ENCODE measurements at regions not wholly inside any gene's neighbourhood (a gene's known extent, or its start where the extent isn't known, plus 50 kb on each side); places are given as distances from the start of the nearest gene placed in this dataset.

DNA sequence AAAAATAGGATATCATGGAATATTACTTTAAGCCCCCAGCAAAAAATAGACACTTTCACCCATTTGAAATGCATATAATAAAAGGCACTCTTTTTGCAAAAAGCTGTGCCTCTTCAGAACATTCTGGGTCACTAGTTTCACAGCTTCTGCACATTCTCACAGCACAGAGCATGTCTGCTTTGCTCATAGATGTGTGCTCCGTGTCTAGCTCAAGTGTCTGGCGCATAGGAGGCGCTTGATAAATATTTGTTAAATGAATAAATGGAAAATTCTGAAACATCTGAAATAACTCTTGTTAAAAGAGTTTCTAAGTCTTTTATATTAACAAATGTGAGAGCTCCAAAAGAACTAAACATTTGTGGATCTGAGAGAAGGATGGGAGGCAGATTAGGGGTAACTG, 275.2 kb downstream of the PTTG2 start:
- BruUV-seq (replicated peaks) = no TSS peak
- Histone ChIP-seq H3K9ac (ENCODE audit: insufficient read depth in 1 of 2, low read depth in 2 of 2, low read length in 2 of 2) (no peak overlapping the region), H3K9me1 (ENCODE audit: control insufficient read depth, insufficient read depth, low read length) (no peaks in the 10 kb centered on the region), H3K27ac (ENCODE audit: extremely low read depth, low read depth, low read length) (no peak overlapping the region), H3K27me3 (ENCODE audit: control insufficient read depth in 2 of 2, insufficient read depth in 2 of 2, low read length in 2 of 2) (no peaks in the 10 kb centered on the region), H3K9me3 (replicated peaks; ENCODE audit: control insufficient read depth, insufficient read depth, low read depth, low read length) (no peaks in the 10 kb centered on the region), H4K20me1 (replicated peaks; ENCODE audit: control insufficient read depth, insufficient read depth, low read length) (no peaks in the 10 kb centered on the region), H3K4me3 (no peak overlapping the region), H3K36me3 (ENCODE audit: control insufficient read depth, insufficient read depth, low read length) (no peaks in the 10 kb centered on the region), H3K4me2 (ENCODE audit: insufficient read depth, low read length) (no peak overlapping the region), H3K79me2 (ENCODE audit: control insufficient read depth, insufficient read depth, low read length) (no peaks in the 10 kb centered on the region), H3K4me1 (replicated peaks in 1 of 2; ENCODE audit: control insufficient read depth in 2 of 2, insufficient read depth in 2 of 2, low read length in 2 of 2) (peaks cover 13 to 14% of the 10 kb centered on the region in 2 experiments), H2AFZ (ENCODE audit: low read depth, low read length) (no peak overlapping the region)
- 71% methylated on average over 3 of the region's 3 CpGs for WGBS (ENCODE audit: insufficient coverage, low coverage, missing lambda C conversion rate)
- ATAC-seq (no peak), FAIRE-seq (no peak), DNase-seq (ENCODE audit: extremely low read depth in 1 of 4, low spot score in 3 of 4) (no peak)
- in situ Hi-C loops (cut with MboI) = no loop called here
- CTCF ChIA-PET (ENCODE audit: low intra/inter-chr PET ratio) = no interaction called here
- no peak for TF ChIP-seq ESRRA (IDR thresholded peaks at IDR 0.05; ENCODE audit: borderline replicate concordance, low read depth)
- intact Hi-C loops (cut with micrococcal nuclease) = no loop called here
- POLR2A ChIA-PET = interaction anchor here (0.5 to 0.6 kb wide), 2 partner anchors 247 to 752 kb away, joined by 3 read pairs; no protein-coding TSS in a partner anchor

- TF ChIP-seq RCOR1 (IDR thresholded peaks at IDR 0.05; ENCODE audit: borderline replicate concordance in 1 of 2, low read depth in 2 of 2, low read length in 2 of 2) = no peak
- TF ChIP-seq DLX4 (CRISPR knock-in tag; IDR thresholded peaks at IDR 0.05) = no peak
- TF ChIP-seq SMAD2 (IDR thresholded peaks at IDR 0.05; ENCODE audit: low read depth, low read length) = no peak
- TF ChIP-seq ZNF696 (CRISPR knock-in tag; conservative IDR thresholded peaks at IDR 0.05) = no peak
- TF ChIP-seq ZNF174 (CRISPR knock-in tag; IDR thresholded peaks at IDR 0.05) = no peak
- no peak for TF ChIP-seq RBM15 (IDR thresholded peaks at IDR 0.05; ENCODE audit: insufficient read depth, low read length)
- TF ChIP-seq ZBTB1 (CRISPR knock-in tag; IDR thresholded peaks at IDR 0.05; ENCODE audit: borderline replicate concordance, low read depth) = no peak
- TF ChIP-seq RBFOX2 (IDR thresholded peaks at IDR 0.05; ENCODE audit: low read depth, low read length) = no peak
- no peak for TF ChIP-seq BRF1 (IDR thresholded peaks at IDR 0.05; ENCODE audit: borderline replicate concordance, extremely low read depth, insufficient read length)
- TF ChIP-seq IFI16 (CRISPR knock-in tag; IDR thresholded peaks at IDR 0.05) = no peak
- TF ChIP-seq, protein P1, sequence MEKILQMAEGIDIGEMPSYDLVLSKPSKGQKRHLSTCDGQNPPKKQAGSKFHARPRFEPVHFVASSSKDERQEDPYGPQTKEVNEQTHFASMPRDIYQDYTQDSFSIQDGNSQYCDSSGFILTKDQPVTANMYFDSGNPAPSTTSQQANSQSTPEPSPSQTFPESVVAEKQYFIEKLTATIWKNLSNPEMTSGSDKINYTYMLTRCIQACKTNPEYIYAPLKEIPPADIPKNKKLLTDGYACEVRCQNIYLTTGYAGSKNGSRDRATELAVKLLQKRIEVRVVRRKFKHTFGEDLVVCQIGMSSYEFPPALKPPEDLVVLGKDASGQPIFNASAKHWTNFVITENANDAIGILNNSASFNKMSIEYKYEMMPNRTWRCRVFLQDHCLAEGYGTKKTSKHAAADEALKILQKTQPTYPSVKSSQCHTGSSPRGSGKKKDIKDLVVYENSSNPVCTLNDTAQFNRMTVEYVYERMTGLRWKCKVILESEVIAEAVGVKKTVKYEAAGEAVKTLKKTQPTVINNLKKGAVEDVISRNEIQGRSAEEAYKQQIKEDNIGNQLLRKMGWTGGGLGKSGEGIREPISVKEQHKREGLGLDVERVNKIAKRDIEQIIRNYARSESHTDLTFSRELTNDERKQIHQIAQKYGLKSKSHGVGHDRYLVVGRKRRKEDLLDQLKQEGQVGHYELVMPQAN (IDR thresholded peaks at IDR 0.05; ENCODE audit: borderline replicate concordance) = no peak
- no peak for TF ChIP-seq ZNF655 (CRISPR knock-in tag; IDR thresholded peaks at IDR 0.05)
- no peaks in the 10 kb centered on the region for H3K36me3 ChIP-seq (ENCODE audit: control insufficient read depth, insufficient read depth, low read length)
- no peak overlapping the region for H3K4me2 ChIP-seq (ENCODE audit: insufficient read depth, low read length)
- WGBS (ENCODE audit: insufficient coverage, low coverage, missing lambda C conversion rate) = 47% methylated on average over 8 of the region's 8 CpGs
- in situ Hi-C loops (cut with MboI) (no loop called here), intact Hi-C loops (cut with micrococcal nuclease) (no loop called here)
- no peaks in the 10 kb centered on the region for H3K9me1 ChIP-seq (ENCODE audit: control insufficient read depth, insufficient read depth, low read length)
- DNase-seq (ENCODE audit: extremely low read depth in 1 of 4, low spot score in 3 of 4) = no peak
- no peaks in the 10 kb centered on the region for H3K9me3 ChIP-seq (replicated peaks; ENCODE audit: control insufficient read depth, insufficient read depth, low read depth, low read length)
- H3K4me1 ChIP-seq (replicated peaks in 1 of 2; ENCODE audit: control insufficient read depth in 2 of 2, insufficient read depth in 2 of 2, low read length in 2 of 2) = peaks cover 7 to 8% of the 10 kb centered on the region in 2 experiments
- ChIA-PET POLR2A (no interaction called here), CTCF (ENCODE audit: low intra/inter-chr PET ratio) (no interaction called here)
- H3K27ac ChIP-seq (ENCODE audit: extremely low read depth, low read depth, low read length) = no peak overlapping the region
- H3K9ac ChIP-seq (ENCODE audit: insufficient read depth in 1 of 2, low read depth in 2 of 2, low read length in 2 of 2) = no peak overlapping the region
- no peak for ATAC-seq
- no peak overlapping the region for H2AFZ ChIP-seq (ENCODE audit: low read depth, low read length)
- no peaks in the 10 kb centered on the region for H3K79me2 ChIP-seq (ENCODE audit: control insufficient read depth, insufficient read depth, low read length)
- no peak for FAIRE-seq
- no peak overlapping the region for H3K4me3 ChIP-seq
- H3K27me3 ChIP-seq (ENCODE audit: control insufficient read depth in 2 of 2, insufficient read depth in 2 of 2, low read length in 2 of 2) = no peaks in the 10 kb centered on the region
- no TSS peak for BruUV-seq (replicated peaks)
- H4K20me1 ChIP-seq (replicated peaks; ENCODE audit: control insufficient read depth, insufficient read depth, low read length) = no peaks in the 10 kb centered on the region
These were observed 275.8 kb downstream of the PTTG2 start for GRCh38 chr4:38236003-38236402.

Data from K562 (cell line).